GM20000 (cell line): ENCODE measurements at regions not wholly inside any gene's neighbourhood (a gene's known extent, or its start where the extent isn't known, plus 50 kb on each side); places are given as distances from the start of the nearest gene placed in this dataset.
A peak's percentile ranks its signal among the peaks of the same experiment; 100 is the strongest.

ENCODE experiments used
- DNase-seq: peaks from one replicate; pipeline ENCODE4 v3.0.0; 2012; ENCODE audit warnings: low spot score
- TF ChIP-seq, protein P1 (sequence below): IDR thresholded peaks from 2 replicates; pipeline ENCODE4 v1.5.1; 2012; ENCODE audit warnings: mild to moderate bottlenecking, control low read depth; ENCODE audit errors: extremely low read depth, missing control alignments

DNA sequence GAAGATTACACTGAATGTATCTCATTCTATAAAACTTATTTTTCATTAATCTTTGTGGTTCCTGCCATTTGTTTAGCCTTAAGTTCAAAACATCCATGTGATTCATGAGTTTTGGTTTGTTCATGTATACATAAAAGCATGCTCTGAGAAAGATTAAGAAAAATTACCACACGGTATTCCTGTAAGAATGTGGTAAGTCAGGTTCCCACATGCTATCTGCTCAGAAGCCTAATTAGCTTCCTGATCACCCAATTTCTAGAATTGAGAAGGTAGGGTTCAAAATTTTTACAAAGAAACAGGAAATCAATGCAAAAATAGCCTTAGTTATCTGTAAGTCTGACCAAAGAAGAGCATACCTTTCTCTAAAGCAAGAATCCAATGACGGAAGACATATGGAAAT is 241.6 kb upstream of the VRK2 start:
- DNase-seq: no peak
- TF ChIP-seq, protein P1, sequence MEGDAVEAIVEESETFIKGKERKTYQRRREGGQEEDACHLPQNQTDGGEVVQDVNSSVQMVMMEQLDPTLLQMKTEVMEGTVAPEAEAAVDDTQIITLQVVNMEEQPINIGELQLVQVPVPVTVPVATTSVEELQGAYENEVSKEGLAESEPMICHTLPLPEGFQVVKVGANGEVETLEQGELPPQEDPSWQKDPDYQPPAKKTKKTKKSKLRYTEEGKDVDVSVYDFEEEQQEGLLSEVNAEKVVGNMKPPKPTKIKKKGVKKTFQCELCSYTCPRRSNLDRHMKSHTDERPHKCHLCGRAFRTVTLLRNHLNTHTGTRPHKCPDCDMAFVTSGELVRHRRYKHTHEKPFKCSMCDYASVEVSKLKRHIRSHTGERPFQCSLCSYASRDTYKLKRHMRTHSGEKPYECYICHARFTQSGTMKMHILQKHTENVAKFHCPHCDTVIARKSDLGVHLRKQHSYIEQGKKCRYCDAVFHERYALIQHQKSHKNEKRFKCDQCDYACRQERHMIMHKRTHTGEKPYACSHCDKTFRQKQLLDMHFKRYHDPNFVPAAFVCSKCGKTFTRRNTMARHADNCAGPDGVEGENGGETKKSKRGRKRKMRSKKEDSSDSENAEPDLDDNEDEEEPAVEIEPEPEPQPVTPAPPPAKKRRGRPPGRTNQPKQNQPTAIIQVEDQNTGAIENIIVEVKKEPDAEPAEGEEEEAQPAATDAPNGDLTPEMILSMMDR: no peak

- DNase-seq: no peak
- TF ChIP-seq, protein P1: no peak
Observed at GRCh38 chr2:57806449-57806968, 240.1 kb upstream of the VRK2 start.

GRCh38 chr2:57809230-57809629 is 237.4 kb upstream of the VRK2 start:
- TF ChIP-seq, protein P1: no peak
- peak; percentile 21 for DNase-seq

DNA sequence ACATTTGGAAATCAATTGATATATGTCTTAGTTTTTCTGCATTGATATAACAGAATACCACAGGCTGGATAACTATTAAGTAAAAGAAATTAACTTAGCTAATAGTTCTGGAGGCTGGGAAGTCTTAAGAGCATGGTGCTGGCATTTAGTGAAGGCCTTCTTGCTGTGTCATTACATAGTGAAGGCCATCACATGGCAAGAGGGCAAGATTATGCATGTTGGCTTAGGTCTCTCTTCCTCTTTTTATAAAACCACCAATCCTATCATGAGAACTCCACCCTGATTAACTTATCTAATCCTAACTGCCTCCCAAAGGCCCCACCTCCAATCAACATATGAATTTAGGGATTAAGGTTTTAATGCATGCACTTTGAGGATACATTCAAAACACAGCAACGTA is 225.5 kb upstream of the VRK2 start:
- TF ChIP-seq, protein P1: no peak
- no peak for DNase-seq

DNA sequence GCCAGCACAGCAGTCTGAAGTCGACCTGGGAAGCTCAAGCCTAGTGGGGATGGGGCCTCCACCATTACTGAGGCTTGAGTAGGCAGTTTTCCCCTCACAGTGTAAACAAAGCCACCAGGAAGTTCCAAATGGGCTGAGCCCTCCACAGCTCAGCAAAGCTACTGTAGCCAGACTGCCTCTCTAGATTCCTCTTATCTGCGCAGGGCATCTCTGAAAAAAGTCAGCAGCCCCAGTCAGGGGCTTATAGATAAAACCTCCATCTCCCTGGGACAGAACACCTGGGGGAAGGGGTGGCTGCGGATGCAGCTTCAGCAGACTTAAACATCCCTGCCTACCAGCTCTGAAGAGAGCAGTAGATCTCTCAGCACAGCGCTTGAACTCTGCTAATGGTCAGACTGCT is 218.4 kb upstream of the VRK2 start:
- TF ChIP-seq, protein P1: no peak
- DNase-seq: no peak

GRCh38 chr2:57834666-57835065 is 211.9 kb upstream of the VRK2 start:
- DNase-seq: no peak
- TF ChIP-seq, protein P1: no peak

- TF ChIP-seq, protein P1: no peak
- no peak for DNase-seq
Observed at GRCh38 chr2:57842531-57842930, 204.1 kb upstream of the VRK2 start.
